Activated B cell treated with CpG ODN at 0.5 μM for 24 hours (primary cell): ENCODE measurements at regions not wholly inside any gene's neighbourhood (a gene's known extent, or its start where the extent isn't known, plus 50 kb on each side); places are given as distances from the start of the nearest gene placed in this dataset.

Experiments
- ATAC-seq: fragments of 200-7000 bp; cut with Tn5 transposase; one replicate; pipeline ENCODE4 v1.10.0; 2021; ENCODE audit warnings: low read depth, mild to moderate bottlenecking, moderate library complexity
- CTCF ChIA-PET: fragments of 350-600 bp; sonication (Branson Sonifier 250); formaldehyde crosslinking; loops from one replicate; lab custom pipeline; 2021; ENCODE audit warnings: antibody characterized with exemption; lab: Charles Lee
- POLR2A ChIA-PET: fragments of 350-600 bp; sonication (Branson Sonifier 250); formaldehyde crosslinking; loops from one replicate; lab custom pipeline; 2021; ENCODE audit warnings: antibody characterized with exemption; lab: Charles Lee
- DNase-seq: peaks from one replicate; pipeline ENCODE4 v3.0.0; 2022
- H3K27ac Mint-ChIP-seq: one replicate; pipeline ENCODE4 v1.8.0; 2020; ENCODE audit warnings: mixed read lengths
- H3K27me3 Mint-ChIP-seq: one replicate; pipeline ENCODE4 v1.8.0; 2021; ENCODE audit warnings: mixed read lengths
- H3K36me3 Mint-ChIP-seq: one replicate; pipeline ENCODE4 v1.8.0; 2021; ENCODE audit warnings: low read depth, mixed read lengths
- H3K4me1 Mint-ChIP-seq: one replicate; pipeline ENCODE4 v1.8.0; 2021; ENCODE audit warnings: mixed read lengths
- H3K4me3 Mint-ChIP-seq: one replicate; pipeline ENCODE4 v1.8.0; 2020; ENCODE audit warnings: mild to moderate bottlenecking, mixed read lengths
- H3K9me3 Mint-ChIP-seq: one replicate; pipeline ENCODE4 v1.8.0; 2020; ENCODE audit warnings: mixed read lengths
- CTCF ChIP-seq: fragments of 200-600 bp; IDR thresholded peaks from one replicate; pipeline ENCODE4 v1.8.0; 2022; ENCODE audit warnings: antibody characterized with exemption, mild to moderate bottlenecking
- intact Hi-C: fragments of 100-400 bp; cut with micrococcal nuclease; formaldehyde crosslinking; loops from one replicate; pipeline ENCODE4 v1.15.1; 2024

- Mint-ChIP-seq H3K4me3 (no peak overlapping the region), H3K9me3 (peaks cover 3% of the 10 kb centered on the region), H3K36me3 (no peaks in the 10 kb centered on the region), H3K27ac (no peak overlapping the region), H3K27me3 (peaks cover 4% of the 10 kb centered on the region), H3K4me1 (no peaks in the 10 kb centered on the region)
- CTCF ChIA-PET: no interaction called here
- no peak for TF ChIP-seq CTCF
- intact Hi-C loops: no loop called here
- POLR2A ChIA-PET: no interaction called here
- DNase-seq: no peak
- no peak for ATAC-seq
These were observed 135.6 kb downstream of the BOD1 start for GRCh38 chr5:173480896-173481295.

GRCh38 chr5:173479711-173480110 lies 136.7 kb downstream of the BOD1 start:
- Mint-ChIP-seq H3K9me3 (peaks cover 3% of the 10 kb centered on the region), H3K27ac (no peak overlapping the region), H3K4me3 (no peak overlapping the region), H3K36me3 (no peaks in the 10 kb centered on the region), H3K27me3 (peaks cover 4% of the 10 kb centered on the region), H3K4me1 (no peaks in the 10 kb centered on the region)
- DNase-seq (no peak), ATAC-seq (no peak)
- no peak for TF ChIP-seq CTCF
- CTCF ChIA-PET: no interaction called here
- intact Hi-C loops: no loop called here
- POLR2A ChIA-PET: no interaction called here

DNA sequence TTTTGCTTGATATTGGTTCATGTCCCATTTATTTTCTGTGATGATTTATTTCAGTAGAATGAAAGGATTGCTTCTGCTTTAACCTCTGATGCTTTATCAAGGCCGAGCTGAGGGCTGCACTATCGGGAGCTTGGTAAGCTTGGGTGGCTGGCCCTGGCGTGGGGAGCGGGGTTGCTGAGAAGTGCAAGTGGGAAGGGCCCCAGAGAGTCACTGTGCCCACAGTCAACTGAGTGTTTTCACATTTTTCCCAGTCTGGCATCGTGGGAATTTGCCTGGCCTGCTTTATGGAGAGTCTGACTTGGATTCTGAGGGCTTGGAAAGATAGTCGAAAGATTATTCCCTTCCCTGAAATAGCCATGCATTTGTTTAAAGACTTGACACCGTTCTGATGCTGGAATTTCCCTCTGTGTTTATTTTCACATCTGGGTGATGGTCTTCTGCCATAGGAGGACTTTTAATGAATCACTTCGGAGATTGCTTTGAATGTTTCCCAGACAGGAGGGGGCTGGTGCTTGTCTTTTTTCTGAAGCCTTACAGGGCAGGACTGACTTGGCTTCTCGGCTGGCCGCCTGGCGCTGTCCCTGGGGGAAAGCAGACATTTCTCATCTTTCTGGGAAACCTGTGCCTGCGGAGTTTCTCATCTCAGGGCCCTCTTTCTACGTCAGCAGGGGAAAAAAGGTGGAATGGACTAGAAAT lies 139.0 kb downstream of the BOD1 start:
- H3K4me1 Mint-ChIP-seq: no peaks in the 10 kb centered on the region
- H3K27me3 Mint-ChIP-seq: peaks cover 4% of the 10 kb centered on the region
- POLR2A ChIA-PET: no interaction called here
- CTCF ChIA-PET: no interaction called here
- DNase-seq (no peak), ATAC-seq (no peak)
- intact Hi-C loops: no loop called here
- no peaks in the 10 kb centered on the region for H3K36me3 Mint-ChIP-seq
- H3K9me3 Mint-ChIP-seq: peaks cover 3% of the 10 kb centered on the region
- no peak for TF ChIP-seq CTCF
- no peak overlapping the region for H3K4me3 Mint-ChIP-seq
- H3K27ac Mint-ChIP-seq: no peak overlapping the region

- Mint-ChIP-seq H3K4me3 (no peak overlapping the region), H3K27me3 (peaks cover 4% of the 10 kb centered on the region), H3K36me3 (no peaks in the 10 kb centered on the region), H3K9me3 (peaks cover 3% of the 10 kb centered on the region), H3K4me1 (no peaks in the 10 kb centered on the region), H3K27ac (no peak overlapping the region)
- intact Hi-C loops: no loop called here
- ChIA-PET CTCF (no interaction called here), POLR2A (no interaction called here)
- DNase-seq (no peak), ATAC-seq (no peak)
- no peak for TF ChIP-seq CTCF
These were observed 140.7 kb downstream of the BOD1 start for GRCh38 chr5:173475780-173476179.

DNA sequence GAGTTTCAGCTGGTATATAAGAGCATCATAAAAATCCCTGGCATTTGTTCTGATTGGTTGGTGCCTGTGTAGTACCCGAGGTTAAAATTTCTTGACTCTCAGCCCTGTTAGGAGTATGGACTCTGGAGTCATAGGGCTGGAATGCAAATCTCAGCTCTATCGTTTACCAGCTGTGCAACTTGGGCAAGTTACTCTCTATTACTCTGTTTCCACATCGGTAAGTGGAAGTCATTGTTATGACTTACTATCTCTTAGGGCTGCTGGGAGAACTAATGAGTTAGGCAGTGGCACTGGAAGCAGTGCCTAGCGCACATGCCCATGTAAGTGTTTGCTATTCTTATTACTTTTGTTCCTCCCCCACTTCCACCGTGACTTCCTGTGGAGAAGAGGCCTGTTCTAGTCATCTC lies 141.6 kb downstream of the BOD1 start:
- ATAC-seq (no peak), DNase-seq (no peak)
- Mint-ChIP-seq H3K36me3 (no peaks in the 10 kb centered on the region), H3K4me3 (no peak overlapping the region), H3K9me3 (peaks cover 3% of the 10 kb centered on the region), H3K27me3 (peaks cover 4% of the 10 kb centered on the region), H3K27ac (no peak overlapping the region), H3K4me1 (no peaks in the 10 kb centered on the region)
- TF ChIP-seq CTCF: no peak
- ChIA-PET POLR2A (no interaction called here), CTCF (no interaction called here)
- intact Hi-C loops: no loop called here
